ENCODE measurements at regions not wholly inside any gene's neighbourhood (a gene's known extent, or its start where the extent isn't known, plus 50 kb on each side); places are given as distances from the start of the nearest gene placed in this dataset.

- no peak overlapping the region for H3K4me3 ChIP-seq (ENCODE audit: low read depth, low read length)
- DNase-seq (ENCODE audit: low read depth), result no peak
- no peak for TF ChIP-seq CTCF (conservative IDR thresholded peaks at IDR 0.05; ENCODE audit: low read depth, low read length)
Observed at GRCh38 chr2:147660680-147661079, 184.1 kb upstream of the ACVR2A start.

GRCh38 chr2:147659051-147659450 is 185.8 kb upstream of the ACVR2A start:
- no peak for TF ChIP-seq CTCF (conservative IDR thresholded peaks at IDR 0.05; ENCODE audit: low read depth, low read length)
- no peak for DNase-seq (ENCODE audit: low read depth)
- H3K4me3 ChIP-seq (ENCODE audit: low read depth, low read length), result no peak overlapping the region

DNA sequence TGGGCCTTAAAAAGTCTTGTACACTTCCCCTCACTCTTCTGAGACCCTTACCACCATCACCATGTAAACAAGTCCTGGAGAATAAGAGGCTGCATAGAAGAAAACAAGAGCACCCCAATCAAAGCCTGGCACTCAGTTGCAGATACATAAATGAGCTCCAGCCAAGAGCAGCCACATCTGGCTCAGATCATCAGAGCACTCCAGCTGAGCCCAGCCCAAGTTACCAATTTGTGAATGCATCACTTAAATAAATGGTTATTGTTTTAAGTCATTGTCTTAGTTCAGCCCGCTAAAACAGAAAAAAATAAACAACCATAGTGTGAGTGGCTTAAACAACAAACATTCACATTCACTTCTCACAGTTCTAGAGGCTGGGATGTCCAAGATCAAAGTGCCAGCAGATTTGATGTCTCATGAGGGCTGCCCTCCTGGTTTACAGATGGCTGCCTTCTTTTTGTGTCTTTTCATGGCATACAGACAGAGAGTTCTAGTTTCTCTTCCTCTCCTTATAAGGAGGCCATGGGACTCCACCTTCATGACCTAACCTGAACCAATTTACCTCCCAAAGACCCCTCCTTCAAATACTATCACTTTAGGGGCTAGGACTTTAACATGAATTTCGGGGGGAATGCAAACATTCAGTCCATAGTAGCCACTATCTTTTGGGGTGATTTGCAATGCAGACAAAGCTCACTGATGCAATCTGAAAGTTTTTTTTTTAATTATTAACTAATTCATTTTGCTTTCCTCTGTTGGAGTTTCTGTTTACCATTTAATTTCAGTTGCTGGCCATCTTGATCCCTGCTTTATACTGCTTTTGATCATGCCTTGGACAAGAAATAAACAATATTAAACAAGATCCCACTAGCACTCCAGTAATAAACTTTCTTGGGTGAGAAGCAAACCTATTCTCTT is 187.5 kb upstream of the ACVR2A start:
- DNase-seq (ENCODE audit: low read depth), result no peak
- no peak overlapping the region for H3K4me3 ChIP-seq (ENCODE audit: low read depth, low read length)
- no peak for TF ChIP-seq CTCF (conservative IDR thresholded peaks at IDR 0.05; ENCODE audit: low read depth, low read length)

- no peak overlapping the region for H3K4me3 ChIP-seq (ENCODE audit: low read depth, low read length)
- no peak for DNase-seq (ENCODE audit: low read depth)
- no peak for TF ChIP-seq CTCF (conservative IDR thresholded peaks at IDR 0.05; ENCODE audit: low read depth, low read length)
Observed at GRCh38 chr2:147649998-147650397, 194.8 kb upstream of the ACVR2A start.

- TF ChIP-seq CTCF (conservative IDR thresholded peaks at IDR 0.05; ENCODE audit: low read depth, low read length), result no peak
- no peak overlapping the region for H3K4me3 ChIP-seq (ENCODE audit: low read depth, low read length)
- DNase-seq (ENCODE audit: low read depth), result no peak
Observed at GRCh38 chr2:147649286-147649685, 195.5 kb upstream of the ACVR2A start.

GRCh38 chr2:147648471-147648870 is 196.4 kb upstream of the ACVR2A start:
- no peak for TF ChIP-seq CTCF (conservative IDR thresholded peaks at IDR 0.05; ENCODE audit: low read depth, low read length)
- no peak for DNase-seq (ENCODE audit: low read depth)

DNA sequence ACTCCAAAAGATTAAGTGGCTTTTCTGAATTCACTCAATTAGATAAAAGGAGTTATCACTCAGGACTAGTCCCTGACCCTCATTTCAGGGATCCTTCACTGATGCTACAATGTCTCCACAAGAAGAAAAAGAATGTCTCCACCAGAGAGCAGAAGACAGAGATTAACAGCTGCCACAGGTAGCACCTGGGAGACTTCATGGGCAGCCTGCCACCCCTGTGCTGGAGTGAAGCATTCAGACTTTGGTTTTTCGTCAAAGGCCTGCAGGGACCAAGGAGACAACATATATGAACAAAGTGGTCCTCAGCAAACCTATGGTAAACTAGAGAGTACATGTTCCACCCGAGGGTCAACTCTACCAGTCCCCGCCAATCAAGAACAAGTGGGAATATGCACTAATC is 197.0 kb upstream of the ACVR2A start:
- no peak for DNase-seq (ENCODE audit: low read depth)
- no peak overlapping the region for H3K4me3 ChIP-seq (ENCODE audit: low read depth, low read length)
- no peak for TF ChIP-seq CTCF (conservative IDR thresholded peaks at IDR 0.05; ENCODE audit: low read depth, low read length)

More at GRCh38 chr2:147648471-147648870, 196.4 kb upstream of the ACVR2A start:
- H3K4me3 ChIP-seq (ENCODE audit: low read depth, low read length), result no peak overlapping the region
